ENCODE measurements at regions not wholly inside any gene's neighbourhood (a gene's known extent, or its start where the extent isn't known, plus 50 kb on each side); places are given as distances from the start of the nearest gene placed in this dataset.

GRCh38 chr7:73973091-73973490 lies 54.9 kb upstream of the ELN start:
- Histone ChIP-seq H4K20me1 (ENCODE audit: insufficient read depth, low read length) (no peaks in the 10 kb centered on the region), H3K79me2 (ENCODE audit: insufficient read depth, low read length) (no peaks in the 10 kb centered on the region), H3K4me3 (ENCODE audit: insufficient read depth, low read length) (no peak overlapping the region), H3K9me3 (ENCODE audit: low read depth, low read length) (no peaks in the 10 kb centered on the region), H2AFZ (ENCODE audit: low read length) (no peak overlapping the region), H3K27ac (ENCODE audit: low read depth, low read length) (no peak overlapping the region), H3K27me3 (ENCODE audit: insufficient read depth, low read length) (no peaks in the 10 kb centered on the region), H3K4me2 (ENCODE audit: insufficient read depth, low read length) (no peak overlapping the region), H3K36me3 (ENCODE audit: insufficient read depth, low read length) (no peaks in the 10 kb centered on the region), H3K4me1 (ENCODE audit: insufficient read depth, low read length) (peaks cover 14% of the 10 kb centered on the region)
- TF ChIP-seq CTCF (IDR thresholded peaks at IDR 0.05; ENCODE audit: extremely low read depth, low read depth, low read length) = no peak
- peak; percentile 66 for DNase-seq (ENCODE audit: insufficient read length, low spot score, missing footprints)

GRCh38 chr7:73974101-73974947 lies 53.6 kb upstream of the ELN start:
- H3K27me3 ChIP-seq (ENCODE audit: insufficient read depth, low read length) = no peaks in the 10 kb centered on the region
- H3K9me3 ChIP-seq (ENCODE audit: low read depth, low read length) = no peaks in the 10 kb centered on the region
- H3K27ac ChIP-seq (ENCODE audit: low read depth, low read length) = no peak overlapping the region
- H3K79me2 ChIP-seq (ENCODE audit: insufficient read depth, low read length) = no peaks in the 10 kb centered on the region
- TF ChIP-seq CTCF (IDR thresholded peaks at IDR 0.05; ENCODE audit: extremely low read depth, low read depth, low read length) = no peak
- no peak overlapping the region for H3K4me2 ChIP-seq (ENCODE audit: insufficient read depth, low read length)
- H2AFZ ChIP-seq (ENCODE audit: low read length) = no peak overlapping the region
- DNase-seq (ENCODE audit: insufficient read length, low spot score, missing footprints) = peak; percentile 57
- H3K36me3 ChIP-seq (ENCODE audit: insufficient read depth, low read length) = no peaks in the 10 kb centered on the region
- H4K20me1 ChIP-seq (ENCODE audit: insufficient read depth, low read length) = no peaks in the 10 kb centered on the region
- peaks cover 24% of the 10 kb centered on the region for H3K4me1 ChIP-seq (ENCODE audit: insufficient read depth, low read length)
- H3K4me3 ChIP-seq (ENCODE audit: insufficient read depth, low read length) = no peak overlapping the region

GRCh38 chr7:73974948-73975926 lies 52.7 kb upstream of the ELN start:
- Histone ChIP-seq H3K4me1 (ENCODE audit: insufficient read depth, low read length) (peaks cover 24% of the 10 kb centered on the region), H3K79me2 (ENCODE audit: insufficient read depth, low read length) (no peaks in the 10 kb centered on the region), H4K20me1 (ENCODE audit: insufficient read depth, low read length) (no peaks in the 10 kb centered on the region), H3K36me3 (ENCODE audit: insufficient read depth, low read length) (no peaks in the 10 kb centered on the region), H3K27me3 (ENCODE audit: insufficient read depth, low read length) (no peaks in the 10 kb centered on the region), H3K4me3 (ENCODE audit: insufficient read depth, low read length) (no peak overlapping the region), H3K27ac (ENCODE audit: low read depth, low read length) (no peak overlapping the region), H2AFZ (ENCODE audit: low read length) (no peak overlapping the region), H3K9me3 (ENCODE audit: low read depth, low read length) (no peaks in the 10 kb centered on the region), H3K4me2 (ENCODE audit: insufficient read depth, low read length) (no peak overlapping the region)
- DNase-seq (ENCODE audit: insufficient read length, low spot score, missing footprints) = peak; percentile 66
- no peak for TF ChIP-seq CTCF (IDR thresholded peaks at IDR 0.05; ENCODE audit: extremely low read depth, low read depth, low read length)

All from osteoblast (primary cell).